Muscle layer of duodenum (tissue), 2 donors: ENCODE measurements at regions not wholly inside any gene's neighbourhood (a gene's known extent, or its start where the extent isn't known, plus 50 kb on each side); places are given as distances from the start of the nearest gene placed in this dataset.
"Not testable (repeated sequence)": the region's sequence is repeated elsewhere in the genome, so short reads cannot be mapped to it uniquely, and the experiment has no call there.

ENCODE experiments used
- H3K27ac ChIP-seq: one replicate; pipeline ENCODE4 v1.7.0; 2013; ENCODE audit warnings: mild to moderate bottlenecking, low read length
- H3K27me3 ChIP-seq: one replicate; pipeline ENCODE4 v1.7.0; 2013; ENCODE audit warnings: low read depth, mild to moderate bottlenecking, control low read depth, low read length
- H3K36me3 ChIP-seq, 2 donors: one replicate each; pipeline ENCODE4 v1.7.0; 2013; ENCODE audit warnings: low read length in 2 of 2, control low read depth in 1 of 2, mild to moderate bottlenecking in 1 of 2; ENCODE audit not compliant: insufficient read depth in 2 of 2, control insufficient read depth in 1 of 2
- H3K4me1 ChIP-seq, 2 donors: one replicate each; pipeline ENCODE4 v1.7.0; 2013; ENCODE audit warnings: low read length in 2 of 2, mild to moderate bottlenecking in 2 of 2, control low read depth in 1 of 2, moderate library complexity in 1 of 2; ENCODE audit not compliant: insufficient read depth in 2 of 2, control insufficient read depth in 1 of 2
- H3K4me3 ChIP-seq, 2 donors: one replicate each; pipeline ENCODE4 v1.7.0; 2013; ENCODE audit warnings: low read length in 2 of 2, low read depth in 1 of 2, mild to moderate bottlenecking in 1 of 2
- H3K9me3 ChIP-seq, 2 donors: one replicate each; pipeline ENCODE4 v1.7.0; 2013; ENCODE audit warnings: low read length in 2 of 2, control low read depth in 1 of 2, mild to moderate bottlenecking in 1 of 2; ENCODE audit not compliant: control insufficient read depth in 1 of 2
- donor health status: healthy.

DNA sequence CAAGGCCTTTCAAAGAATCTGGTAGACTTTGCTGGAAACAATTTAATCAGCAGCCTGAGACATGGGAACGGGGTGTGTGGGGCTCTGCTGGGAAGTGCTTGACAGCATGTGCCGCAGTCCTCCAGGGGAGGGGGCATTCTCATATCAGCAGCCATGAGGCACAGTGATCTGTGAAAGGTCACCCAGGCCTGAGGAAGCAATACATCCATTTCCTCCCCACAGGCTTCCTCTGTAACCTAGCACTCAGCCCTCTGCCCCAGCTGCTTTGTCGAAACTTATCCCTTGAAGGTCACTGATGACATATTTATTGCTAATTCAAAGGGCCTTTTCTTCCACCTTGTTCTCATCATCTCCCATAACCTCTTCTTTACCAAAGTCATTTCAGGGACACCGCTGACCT lies 103.3 kb downstream of the TNFAIP3 start:
- Histone ChIP-seq H3K27ac (no peak overlapping the region), H3K27me3 (no peaks in the 10 kb centered on the region), H3K36me3 (no peaks in the 10 kb centered on the region), H3K4me1 (no peaks in the 10 kb centered on the region), H3K4me3 (no peak overlapping the region), H3K9me3 (no peaks in the 10 kb centered on the region)

GRCh38 chr6:137973201-137973600 lies 106.1 kb downstream of the TNFAIP3 start:
- Histone ChIP-seq H3K27me3 (no peaks in the 10 kb centered on the region), H3K9me3 (no peaks in the 10 kb centered on the region), H3K4me3 (no peak overlapping the region), H3K4me1 (no peaks in the 10 kb centered on the region), H3K27ac (no peak overlapping the region), H3K36me3 (no peaks in the 10 kb centered on the region)

DNA sequence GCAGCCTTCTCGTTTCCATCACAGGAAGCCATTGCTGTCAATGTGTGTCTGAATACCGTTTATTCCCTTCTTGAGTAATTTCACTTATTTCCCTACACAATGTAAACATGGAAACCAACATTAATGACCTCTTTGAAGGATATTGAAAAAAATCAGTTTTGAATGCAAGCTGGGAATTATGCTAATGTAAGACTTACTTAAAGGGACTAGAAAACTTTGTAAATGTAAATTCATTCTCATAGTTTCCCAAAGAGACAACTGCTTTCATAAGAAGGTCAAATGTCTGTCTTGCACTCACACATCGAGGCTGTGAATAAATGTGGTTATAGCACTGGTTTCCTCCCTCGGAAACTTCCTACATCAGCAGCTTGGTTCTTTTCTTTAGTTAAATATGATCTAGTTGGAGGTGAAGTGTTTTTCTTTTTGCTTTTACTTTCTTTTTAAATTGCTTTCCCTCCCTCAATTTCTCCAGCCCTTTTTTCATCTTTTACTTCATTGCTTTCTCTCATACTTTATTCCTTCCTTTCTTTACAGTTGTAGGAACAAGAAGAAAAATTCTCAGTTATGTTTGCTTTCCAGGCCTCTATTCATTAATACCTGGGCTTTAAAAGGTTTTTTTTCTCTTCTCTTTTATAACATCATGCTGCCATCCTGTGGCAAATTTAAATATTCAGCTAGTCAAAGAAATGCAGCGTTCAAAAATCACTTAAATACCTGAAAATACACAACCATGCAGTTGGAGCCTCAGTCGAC lies 108.3 kb downstream of the TNFAIP3 start:
- Histone ChIP-seq H3K27ac (no peak overlapping the region), H3K36me3 (no peaks in the 10 kb centered on the region), H3K4me1 (no peaks in the 10 kb centered on the region), H3K4me3 (peak overlapping the region in 1 of 2 donors; percentile 12), H3K9me3 (no peaks in the 10 kb centered on the region), H3K27me3 (no peaks in the 10 kb centered on the region)

DNA sequence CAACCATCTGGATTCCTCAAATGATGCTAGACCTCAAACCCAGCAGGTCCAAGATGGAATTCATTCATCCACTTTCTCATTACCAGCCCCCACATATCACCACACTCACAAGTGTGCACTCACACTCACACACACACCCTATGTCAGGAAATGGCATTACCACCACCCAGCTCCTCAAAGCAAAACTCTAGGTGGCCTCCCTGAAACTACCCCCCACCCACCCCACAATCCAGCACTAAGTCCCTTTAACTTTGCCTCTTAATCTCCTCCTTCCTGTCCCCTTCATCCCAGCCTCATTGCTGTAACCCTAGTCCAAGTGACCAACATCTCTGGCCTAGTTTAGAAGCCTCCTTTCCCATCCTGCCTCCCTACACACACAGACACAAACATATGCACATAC lies 109.4 kb downstream of the TNFAIP3 start:
- no peaks in the 10 kb centered on the region for H3K27me3 ChIP-seq
- H3K4me3 ChIP-seq = no peak overlapping the region
- no peak overlapping the region for H3K27ac ChIP-seq
- no peaks in the 10 kb centered on the region for H3K36me3 ChIP-seq
- H3K9me3 ChIP-seq = no peaks in the 10 kb centered on the region
- no peaks in the 10 kb centered on the region for H3K4me1 ChIP-seq

GRCh38 chr6:137977206-137977605 lies 110.1 kb downstream of the TNFAIP3 start:
- Histone ChIP-seq H3K27me3 (no peaks in the 10 kb centered on the region), H3K4me3 (no peak overlapping the region), H3K27ac (no peak overlapping the region), H3K9me3 (no peaks in the 10 kb centered on the region), H3K36me3 (no peaks in the 10 kb centered on the region), H3K4me1 (no peaks in the 10 kb centered on the region)

- Histone ChIP-seq H3K27ac (no peak overlapping the region), H3K27me3 (no peaks in the 10 kb centered on the region), H3K4me3 (no peak overlapping the region), H3K9me3 (no peaks in the 10 kb centered on the region), H3K4me1 (no peaks in the 10 kb centered on the region), H3K36me3 (no peaks in the 10 kb centered on the region)
Measured at GRCh38 chr6:137977814-137978213, 110.8 kb downstream of the TNFAIP3 start.

DNA sequence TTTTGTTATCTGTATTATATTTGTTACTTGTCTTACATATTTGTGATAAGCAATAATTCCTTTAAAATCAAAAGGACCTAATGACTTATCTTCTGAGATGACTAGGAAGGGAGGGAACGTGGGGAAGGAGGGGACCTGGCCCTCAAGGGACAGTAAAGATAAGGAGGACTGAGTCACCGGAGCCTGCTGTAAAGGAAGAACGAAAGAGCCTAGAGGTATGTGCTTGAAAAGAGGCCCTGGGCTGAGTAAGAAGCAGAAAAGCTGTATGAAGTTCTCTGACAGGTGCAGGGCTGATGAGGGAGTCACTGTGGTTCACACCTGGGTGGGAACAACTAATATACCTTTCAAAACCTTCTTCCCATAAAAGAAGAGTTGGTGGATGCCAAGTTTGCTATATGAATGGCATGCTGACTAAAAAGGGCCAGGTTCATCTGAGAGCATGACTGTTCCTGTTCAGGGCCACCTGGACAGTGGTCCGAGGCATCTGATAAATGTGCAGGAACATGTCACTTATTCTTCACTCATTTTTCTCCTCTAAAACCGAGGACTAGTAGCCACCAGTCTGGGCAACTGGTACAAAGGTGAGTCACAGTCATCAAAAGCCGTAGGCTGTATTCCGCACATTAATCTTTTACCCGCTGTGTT lies 111.3 kb downstream of the TNFAIP3 start:
- Histone ChIP-seq H3K4me1 (no peaks in the 10 kb centered on the region), H3K9me3 (no peaks in the 10 kb centered on the region), H3K36me3 (no peaks in the 10 kb centered on the region), H3K4me3 (no peak overlapping the region), H3K27ac (no peak overlapping the region), H3K27me3 (no peaks in the 10 kb centered on the region)

DNA sequence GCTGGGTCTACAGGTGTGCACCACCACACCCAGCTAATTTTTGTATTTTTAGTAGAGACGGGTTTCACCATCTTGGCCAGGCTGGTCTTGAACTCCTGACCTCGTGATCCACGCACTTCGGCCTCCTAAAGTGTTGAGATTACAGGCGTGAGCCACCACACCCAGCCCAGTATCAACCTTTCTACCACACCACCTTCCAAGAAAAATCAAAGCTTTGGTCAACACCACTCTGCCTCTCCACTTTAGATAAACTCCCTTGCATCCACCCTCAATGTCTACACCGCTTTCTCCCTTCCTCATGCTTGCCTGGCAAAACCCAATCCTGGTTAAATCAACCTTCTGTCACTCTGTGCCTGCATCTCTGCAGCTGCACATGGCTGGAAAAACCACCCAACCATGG lies 112.2 kb downstream of the TNFAIP3 start:
- H3K9me3 ChIP-seq, H3K4me1 ChIP-seq, H3K4me3 ChIP-seq, H3K27ac ChIP-seq, H3K27me3 ChIP-seq, H3K36me3 ChIP-seq: not testable (repeated sequence)

- Histone ChIP-seq H3K27ac (no peak overlapping the region), H3K27me3 (no peaks in the 10 kb centered on the region), H3K9me3 (no peaks in the 10 kb centered on the region), H3K4me1 (no peaks in the 10 kb centered on the region), H3K4me3 (no peak overlapping the region), H3K36me3 (no peaks in the 10 kb centered on the region)
Measured at GRCh38 chr6:137980777-137981176, 113.7 kb downstream of the TNFAIP3 start.

- Histone ChIP-seq H3K9me3 (no peaks in the 10 kb centered on the region), H3K36me3 (no peaks in the 10 kb centered on the region)
Measured at GRCh38 chr6:137981758-137982157, 114.7 kb downstream of the TNFAIP3 start.

DNA sequence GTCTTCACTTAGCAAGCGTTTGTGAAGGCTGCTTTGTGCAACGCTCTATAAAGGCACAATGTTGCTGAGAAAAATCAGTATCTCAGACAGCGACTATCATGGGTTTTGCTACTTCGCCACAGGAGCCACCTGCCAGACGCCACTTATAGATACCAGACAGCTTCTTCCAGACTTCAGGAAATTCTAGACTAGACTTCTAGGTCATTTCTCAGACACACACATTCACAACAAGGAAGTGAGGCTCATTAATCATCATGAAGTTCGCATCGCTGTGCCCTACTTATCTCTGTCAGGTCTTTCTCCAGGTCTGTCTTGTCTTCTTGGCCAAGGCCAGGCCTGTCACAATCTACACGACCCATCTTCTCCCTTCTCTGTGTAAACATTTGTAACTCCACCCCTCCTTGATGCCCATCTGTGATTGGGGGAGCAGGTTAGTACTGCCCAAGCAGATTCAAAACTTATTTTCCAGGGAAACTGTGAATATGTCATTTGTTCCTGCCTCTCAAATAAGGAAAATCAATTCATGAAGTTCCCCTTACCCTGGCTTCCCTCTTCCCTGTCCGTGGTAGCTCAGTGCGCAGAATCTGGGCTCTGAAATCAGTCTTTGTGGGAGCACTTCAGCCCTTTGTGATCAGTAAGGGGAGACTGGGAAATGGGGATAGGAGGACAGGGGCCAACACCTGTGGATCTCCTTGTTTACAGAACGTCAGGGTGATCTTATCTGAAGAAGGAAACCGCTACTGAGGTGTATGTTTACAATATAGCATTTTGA lies 115.5 kb downstream of the TNFAIP3 start:
- Histone ChIP-seq H3K27ac (no peak overlapping the region), H3K4me3 (no peak overlapping the region), H3K9me3 (no peaks in the 10 kb centered on the region)

More at GRCh38 chr6:137981758-137982157, 114.7 kb downstream of the TNFAIP3 start:
- no peak overlapping the region for H3K27ac ChIP-seq
- no peak overlapping the region for H3K4me3 ChIP-seq
- H3K27me3 ChIP-seq = no peaks in the 10 kb centered on the region
- H3K4me1 ChIP-seq = no peaks in the 10 kb centered on the region

More for the DNA sequence above, 115.5 kb downstream of the TNFAIP3 start:
- H3K27me3 ChIP-seq = no peaks in the 10 kb centered on the region
- no peaks in the 10 kb centered on the region for H3K36me3 ChIP-seq
- H3K4me1 ChIP-seq = no peaks in the 10 kb centered on the region
